BLaER1 treated with 17β-estradiol and CSF1 and Interleukin-3, amounts not matched to agents 10 nM and 100 nM (cell line): ENCODE measurements at regions not wholly inside any gene's neighbourhood (a gene's known extent, or its start where the extent isn't known, plus 50 kb on each side); places are given as distances from the start of the nearest gene placed in this dataset.
"Not testable (repeated sequence)": the region's sequence is repeated elsewhere in the genome, so short reads cannot be mapped to it uniquely, and the experiment has no call there.

ENCODE experiments used
- H3K27ac ChIP-seq, 11 experiments: shearing (Covaris generic); formaldehyde crosslinking; 2 replicates each; pipeline ENCODE4 v1.8.1; 2022
- H3K27me3 ChIP-seq, 11 experiments: shearing (Covaris generic); formaldehyde crosslinking; 2 replicates each; pipeline ENCODE4 v1.8.1; 2022
- H3K36me3 ChIP-seq, 11 experiments: shearing (Covaris generic); formaldehyde crosslinking; 2 replicates each; pipeline ENCODE4 v1.8.1; 2022
- H3K4me1 ChIP-seq, 10 experiments: shearing (Covaris generic); formaldehyde crosslinking; 2 replicates each; pipeline ENCODE4 v1.8.1; 2022
- H3K4me2 ChIP-seq, 11 experiments: shearing (Covaris generic); formaldehyde crosslinking; 2 replicates each; pipeline ENCODE4 v1.8.1; 2022
- H3K4me3 ChIP-seq, 10 experiments: shearing (Covaris generic); formaldehyde crosslinking; 2 replicates each; pipeline ENCODE4 v1.8.1; 2022
- H3K9ac ChIP-seq, 11 experiments: shearing (Covaris generic); formaldehyde crosslinking; 2 replicates each; pipeline ENCODE4 v1.8.1; 2022
- H3K9me3 ChIP-seq, 11 experiments: shearing (Covaris generic); formaldehyde crosslinking; replicated peaks in 1 of 11; 2 replicates each; pipeline ENCODE4 v1.8.1; 2022
- H4K20me1 ChIP-seq, 11 experiments: shearing (Covaris generic); formaldehyde crosslinking; 2 replicates each; pipeline ENCODE4 v1.8.1; 2022
- Cebpa-rat ChIP-seq, 11 experiments: shearing (Covaris generic); IDR thresholded peaks; 2 replicates each; pipeline ENCODE4 v1.8.1; 2022

DNA sequence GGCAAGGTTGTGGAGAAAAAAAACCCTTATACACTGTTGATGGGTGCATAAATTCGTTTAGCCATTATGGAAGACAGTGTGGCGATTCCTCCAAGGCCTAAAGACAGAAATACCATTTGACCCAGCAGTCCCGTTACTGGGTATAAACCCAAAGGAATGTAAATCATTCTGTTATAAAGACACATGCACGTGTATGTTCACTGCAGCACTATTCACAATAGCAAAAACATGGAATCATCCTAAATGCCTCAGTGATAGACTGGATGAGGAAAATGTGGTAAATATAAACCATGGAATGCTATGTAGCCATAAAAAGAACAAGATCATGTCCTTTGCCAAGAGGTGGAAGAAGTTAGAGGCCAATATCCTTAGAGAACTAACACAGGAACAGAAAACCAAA is 119.9 kb upstream of the PRR16 start:
- Histone ChIP-seq H3K27me3 (no peaks in the 10 kb centered on the region), H3K4me1 (no peaks in the 10 kb centered on the region), H3K27ac (no peak overlapping the region), H3K9me3 (no peaks in the 10 kb centered on the region), H3K4me2 (no peak overlapping the region), H3K4me3 (no peak overlapping the region), H3K36me3 (no peaks in the 10 kb centered on the region), H4K20me1 (no peaks in the 10 kb centered on the region), H3K9ac (no peak overlapping the region)
- TF ChIP-seq Cebpa-rat (IDR thresholded peaks at IDR 0.05), result no peak

DNA sequence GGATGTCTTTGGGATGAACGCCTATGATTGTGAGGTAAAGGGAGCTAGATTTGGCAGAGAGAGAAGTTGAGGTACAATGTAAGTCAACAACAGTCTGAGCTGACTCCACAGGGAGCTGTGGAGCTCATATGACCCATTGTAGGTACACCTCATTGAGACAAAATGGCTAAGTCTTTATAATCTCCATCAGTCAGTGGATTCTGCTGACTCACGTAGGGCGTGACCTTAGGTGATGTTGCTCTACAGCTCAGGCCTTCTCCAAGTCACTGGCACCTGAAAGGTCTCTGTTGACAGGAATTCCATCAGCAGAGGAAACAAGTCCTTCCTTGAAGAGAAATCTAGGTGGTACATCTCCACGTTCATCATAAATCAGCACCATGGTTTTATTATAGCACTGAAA is 118.2 kb upstream of the PRR16 start:
- Histone ChIP-seq H4K20me1 (no peaks in the 10 kb centered on the region), H3K27me3 (no peaks in the 10 kb centered on the region), H3K4me1 (no peaks in the 10 kb centered on the region), H3K9me3 (peaks cover 3 to 6% (median 5%) of the 10 kb centered on the region in 11 experiments; a peak in 21 of 22 replicates), H3K27ac (no peak overlapping the region), H3K9ac (no peak overlapping the region), H3K4me2 (no peak overlapping the region), H3K36me3 (no peaks in the 10 kb centered on the region), H3K4me3 (no peak overlapping the region)
- no peak for TF ChIP-seq Cebpa-rat (IDR thresholded peaks at IDR 0.05)

DNA sequence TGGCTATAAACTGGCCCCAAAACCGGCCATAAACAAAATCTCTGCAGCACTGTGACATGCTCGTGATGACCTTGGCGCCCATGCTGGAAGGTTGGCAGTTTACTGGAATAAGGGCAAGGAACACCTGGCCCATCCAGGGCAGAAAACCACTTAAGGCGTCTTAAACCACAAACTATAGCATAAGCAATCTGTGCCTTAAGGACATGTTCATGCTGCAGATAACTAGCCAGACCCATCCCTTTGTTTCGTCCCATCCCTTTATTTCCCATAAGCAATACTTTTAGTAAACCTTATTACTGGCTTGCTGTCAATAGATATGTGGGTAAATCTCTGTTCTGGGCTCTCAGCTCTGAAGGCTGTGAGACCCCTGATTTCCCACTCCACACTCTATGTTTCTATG is 113.0 kb upstream of the PRR16 start:
- H3K4me3 ChIP-seq, H3K4me1 ChIP-seq, H3K27ac ChIP-seq, H4K20me1 ChIP-seq, H3K27me3 ChIP-seq, H3K36me3 ChIP-seq, H3K4me2 ChIP-seq, H3K9ac ChIP-seq: not testable (repeated sequence)
- peaks cover 12 to 15% (median 14%) of the 10 kb centered on the region in 11 experiments for H3K9me3 ChIP-seq

DNA sequence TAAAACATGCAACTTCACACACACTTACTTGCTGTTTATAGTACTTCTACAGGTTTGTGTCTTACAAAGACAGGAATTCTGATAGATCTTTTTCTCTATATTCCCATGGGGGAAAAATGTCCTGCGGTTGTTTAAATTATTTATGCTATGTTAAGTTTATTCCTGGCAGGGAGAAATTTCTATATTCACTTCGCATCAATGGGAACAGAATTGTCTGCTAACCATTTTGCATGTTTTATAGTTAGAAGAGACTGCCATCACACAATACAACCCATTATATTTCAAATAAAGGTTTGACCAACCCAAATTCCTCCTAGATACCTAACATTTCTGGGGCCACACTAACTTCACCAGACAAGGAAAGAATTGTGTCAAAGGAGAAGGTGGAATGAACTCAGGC is 110.0 kb upstream of the PRR16 start:
- TF ChIP-seq Cebpa-rat (IDR thresholded peaks at IDR 0.05), result no peak

DNA sequence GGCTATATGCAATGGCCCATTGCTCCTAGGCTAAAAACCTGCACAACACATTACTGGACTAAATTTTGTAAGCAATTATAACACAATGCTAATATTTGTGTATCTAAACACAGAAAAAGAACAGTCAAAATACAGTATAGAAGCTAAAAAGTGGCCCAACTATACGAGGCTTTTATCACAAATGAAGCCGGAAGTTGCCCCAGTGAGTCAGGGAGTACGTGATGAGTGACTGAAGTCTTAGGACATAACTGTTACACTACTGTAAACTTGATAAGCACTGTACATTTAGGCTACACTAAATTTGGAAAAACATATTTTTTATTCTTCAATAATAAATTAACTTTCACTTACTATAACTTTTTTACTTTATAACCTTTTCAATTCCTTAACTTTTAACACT is 105.2 kb upstream of the PRR16 start:
- TF ChIP-seq Cebpa-rat (IDR thresholded peaks at IDR 0.05), result no peak

More for the DNA sequence above, 110.0 kb upstream of the PRR16 start:
- Histone ChIP-seq H3K9me3 (peaks cover 12 to 15% (median 14%) of the 10 kb centered on the region in 11 experiments), H3K4me1 (peaks cover 4 to 10% (median 7%) of the 10 kb centered on the region in 10 experiments; a peak in 15 of 20 replicates), H3K27ac (no peak overlapping the region), H3K9ac (no peak overlapping the region), H3K27me3 (no peaks in the 10 kb centered on the region), H3K36me3 (no peaks in the 10 kb centered on the region), H3K4me3 (no peak overlapping the region), H4K20me1 (no peaks in the 10 kb centered on the region), H3K4me2 (no peak overlapping the region)

DNA sequence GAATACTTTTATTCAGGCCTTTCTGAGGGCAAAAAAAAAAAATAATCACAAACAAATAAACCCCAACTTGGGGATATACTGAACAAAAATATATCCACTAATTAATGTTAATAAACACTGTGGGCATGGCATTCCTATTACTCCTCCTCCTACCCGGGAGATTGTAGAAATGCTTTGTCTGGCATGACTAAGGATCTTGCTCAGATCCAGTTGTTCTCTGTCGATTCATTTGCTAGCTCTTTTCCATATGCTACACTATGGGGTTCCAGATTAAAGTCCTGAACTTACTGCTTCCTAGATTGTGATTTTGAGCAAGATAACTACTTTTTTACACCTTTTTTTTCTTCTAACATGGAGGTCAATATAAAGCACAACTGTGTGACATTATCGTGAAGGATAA is 102.2 kb upstream of the PRR16 start:
- no peak overlapping the region for H3K27ac ChIP-seq
- no peaks in the 10 kb centered on the region for H4K20me1 ChIP-seq
- no peaks in the 10 kb centered on the region for H3K36me3 ChIP-seq
- no peak overlapping the region for H3K4me3 ChIP-seq
- H3K27me3 ChIP-seq, result no peaks in the 10 kb centered on the region
- no peaks in the 10 kb centered on the region for H3K4me1 ChIP-seq
- no peaks in the 10 kb centered on the region for H3K9me3 ChIP-seq
- H3K9ac ChIP-seq, result no peak overlapping the region
- TF ChIP-seq Cebpa-rat (IDR thresholded peaks at IDR 0.05), result no peak
- no peak overlapping the region for H3K4me2 ChIP-seq

More for the DNA sequence above, 105.2 kb upstream of the PRR16 start:
- Histone ChIP-seq H3K9me3 (no peaks in the 10 kb centered on the region), H3K4me3 (no peak overlapping the region), H3K36me3 (no peaks in the 10 kb centered on the region), H3K27me3 (no peaks in the 10 kb centered on the region), H3K9ac (no peak overlapping the region), H3K4me2 (no peak overlapping the region), H4K20me1 (no peaks in the 10 kb centered on the region), H3K27ac (no peak overlapping the region), H3K4me1 (peaks cover 4 to 10% (median 7%) of the 10 kb centered on the region in 10 experiments; a peak in 15 of 20 replicates)

DNA sequence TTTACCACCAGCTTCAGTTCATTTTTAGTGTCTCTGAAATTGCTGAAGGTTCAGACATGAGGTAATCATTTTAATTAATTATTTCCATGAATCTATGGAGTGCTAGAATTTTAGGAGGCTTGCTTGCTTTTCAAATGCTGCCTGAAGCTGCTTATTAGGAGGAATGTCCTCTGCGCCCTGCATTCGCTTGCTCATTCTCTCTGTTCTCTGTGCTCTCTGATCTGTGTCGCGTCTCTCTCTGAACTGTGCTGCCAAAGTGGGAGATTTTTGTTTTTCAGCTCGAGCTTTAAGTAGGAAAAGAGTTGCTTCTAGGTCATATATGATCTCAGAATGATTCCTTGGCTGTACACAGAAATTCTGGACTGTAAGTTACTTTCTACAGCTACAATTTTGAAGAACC is 101.7 kb upstream of the PRR16 start:
- H3K27ac ChIP-seq, result no peak overlapping the region
- no peak overlapping the region for H3K4me2 ChIP-seq
- H3K4me3 ChIP-seq, result no peak overlapping the region

DNA sequence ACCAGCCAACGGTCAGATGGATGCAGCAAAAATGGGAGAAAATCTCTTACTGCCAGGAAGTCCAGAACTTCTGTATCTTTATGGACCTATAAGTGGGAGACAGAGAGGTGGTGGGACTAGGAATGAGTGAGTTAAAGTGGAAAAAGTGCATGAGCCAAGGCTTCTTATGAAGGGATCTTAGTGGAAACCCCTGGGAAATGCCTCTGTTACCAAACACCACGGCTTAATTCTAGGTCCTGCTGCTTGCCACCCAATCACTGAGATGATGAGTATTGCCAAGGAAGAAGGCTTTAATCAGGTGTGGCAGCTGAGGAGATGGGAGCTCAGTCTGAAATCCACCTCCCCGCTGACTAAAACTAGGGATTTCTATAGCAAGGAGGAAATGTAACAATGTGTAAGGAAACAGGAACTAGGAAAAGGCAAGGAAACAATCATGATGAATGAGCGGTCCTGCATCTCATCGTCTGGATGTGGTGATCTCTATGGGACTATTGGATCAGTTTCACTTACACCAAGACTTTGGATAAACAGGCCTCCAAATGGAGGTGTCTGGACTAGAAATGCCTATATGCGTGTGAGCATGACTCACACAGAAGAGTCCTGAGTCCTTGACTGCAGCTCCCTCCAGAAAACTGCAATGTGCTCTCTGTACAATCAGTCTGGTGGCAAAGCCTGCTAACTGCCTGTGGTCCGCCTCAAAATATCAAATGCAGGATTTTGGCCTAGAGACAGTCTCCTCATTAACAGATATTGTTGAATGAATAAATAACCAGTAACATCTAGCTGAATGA is 98.2 kb upstream of the PRR16 start:
- Histone ChIP-seq H3K36me3 (no peaks in the 10 kb centered on the region), H3K4me2 (no peak overlapping the region)

More for the DNA sequence above, 101.7 kb upstream of the PRR16 start:
- Histone ChIP-seq H3K9me3 (no peaks in the 10 kb centered on the region), H3K36me3 (no peaks in the 10 kb centered on the region), H3K27me3 (no peaks in the 10 kb centered on the region), H4K20me1 (no peaks in the 10 kb centered on the region), H3K9ac (no peak overlapping the region), H3K4me1 (no peaks in the 10 kb centered on the region)
- TF ChIP-seq Cebpa-rat (IDR thresholded peaks at IDR 0.05), result no peak

DNA sequence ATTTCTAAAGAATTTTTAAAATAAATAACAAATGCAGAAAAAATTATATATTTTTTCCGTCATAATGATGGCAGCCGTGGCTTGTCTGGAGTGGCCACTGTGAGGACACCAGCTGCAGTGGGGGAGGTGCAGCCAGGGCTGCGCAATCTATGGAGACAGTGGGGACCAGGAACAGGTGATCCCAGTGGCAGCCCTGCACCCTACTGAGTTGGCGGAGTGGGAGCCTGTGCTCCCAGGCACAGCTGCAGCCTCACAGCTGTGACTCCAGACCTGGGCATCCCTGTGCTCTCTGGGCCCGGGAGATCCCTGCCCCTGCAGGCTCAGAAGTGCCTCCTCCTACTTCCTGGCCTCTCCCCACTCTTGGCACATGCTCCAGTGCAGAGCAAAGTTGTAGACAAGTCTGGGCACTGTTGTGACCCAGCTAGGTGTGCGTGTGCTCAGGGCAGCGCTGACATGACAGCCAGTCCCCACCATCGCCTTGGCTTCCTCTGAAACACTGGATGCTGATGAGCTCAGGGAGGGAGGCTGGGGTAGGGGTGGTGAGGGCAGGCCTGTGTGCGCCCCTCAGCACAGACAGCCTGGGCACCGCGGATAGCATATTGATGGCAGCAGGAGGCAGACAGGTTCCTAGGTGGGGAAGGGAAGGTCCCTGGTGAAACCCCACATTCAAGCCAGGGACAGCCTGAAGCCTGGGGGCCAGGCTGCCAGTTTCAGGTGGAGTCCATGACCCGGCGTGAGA is 96.0 kb upstream of the PRR16 start:
- Histone ChIP-seq H3K9me3 (peaks cover 8 to 18% (median 14%) of the 10 kb centered on the region in 11 experiments; a peak in 19 of 22 replicates), H4K20me1 (no peaks in the 10 kb centered on the region), H3K4me3 (no peak overlapping the region), H3K9ac (no peak overlapping the region), H3K27ac (no peak overlapping the region), H3K4me2 (no peak overlapping the region), H3K27me3 (no peaks in the 10 kb centered on the region), H3K36me3 (no peaks in the 10 kb centered on the region), H3K4me1 (no peaks in the 10 kb centered on the region)
- TF ChIP-seq Cebpa-rat (IDR thresholded peaks at IDR 0.05), result no peak

More for the DNA sequence above, 98.2 kb upstream of the PRR16 start:
- Histone ChIP-seq H4K20me1 (no peaks in the 10 kb centered on the region), H3K9me3 (peaks cover 8 to 18% (median 14%) of the 10 kb centered on the region in 11 experiments; a peak in 19 of 22 replicates), H3K27me3 (no peaks in the 10 kb centered on the region), H3K4me1 (no peaks in the 10 kb centered on the region), H3K9ac (no peak overlapping the region), H3K4me3 (no peak overlapping the region), H3K27ac (no peak overlapping the region)
- TF ChIP-seq Cebpa-rat (IDR thresholded peaks at IDR 0.05), result no peak
